ENCODE measurements at regions not wholly inside any gene's neighbourhood (a gene's known extent, or its start where the extent isn't known, plus 50 kb on each side); places are given as distances from the start of the nearest gene placed in this dataset.

GRCh38 chr14:97219431-97220017, 422.3 kb downstream of the VRK1 start:
- no peak for DNase-seq (ENCODE audit: low read depth in 1 of 2, low spot score in 1 of 2)
- TF ChIP-seq POLR2AphosphoS5 (IDR thresholded peaks at IDR 0.05; ENCODE audit: low read depth): no peak
- Histone ChIP-seq H3K27me3 (ENCODE audit: insufficient read depth, poor library complexity, severe bottlenecking) (peaks cover 30% of the 10 kb centered on the region), H3K4me3 (replicated peaks; ENCODE audit: insufficient read depth, low read length) (no peak overlapping the region), H3K27ac (replicated peaks) (no peak overlapping the region)

- H3K4me3 ChIP-seq (replicated peaks; ENCODE audit: insufficient read depth, low read length): no peak overlapping the region
- DNase-seq (ENCODE audit: low read depth in 1 of 2, low spot score in 1 of 2): no peak
- no peak overlapping the region for H3K27ac ChIP-seq (replicated peaks)
- TF ChIP-seq GABPA (IDR thresholded peaks at IDR 0.05; ENCODE audit: low read depth): no peak
- no peak for TF ChIP-seq REST (IDR thresholded peaks at IDR 0.05; ENCODE audit: insufficient replicate concordance, low read depth)
- no peak for TF ChIP-seq SPI1 (IDR thresholded peaks at IDR 0.05; ENCODE audit: borderline replicate concordance, low read depth)
- TF ChIP-seq POLR2AphosphoS5 (IDR thresholded peaks at IDR 0.05; ENCODE audit: low read depth): no peak
- no peak for TF ChIP-seq CTCF (IDR thresholded peaks at IDR 0.05; ENCODE audit: insufficient read depth, low read length)
- H3K27me3 ChIP-seq (ENCODE audit: insufficient read depth, poor library complexity, severe bottlenecking): peaks cover 25% of the 10 kb centered on the region
These were observed 424.5 kb downstream of the VRK1 start for GRCh38 chr14:97221572-97222285.

GRCh38 chr14:97224016-97224415, 426.8 kb downstream of the VRK1 start:
- Histone ChIP-seq H3K27ac (replicated peaks) (no peak overlapping the region), H3K4me3 (replicated peaks; ENCODE audit: insufficient read depth, low read length) (no peak overlapping the region), H3K27me3 (ENCODE audit: insufficient read depth, poor library complexity, severe bottlenecking) (peaks cover 12% of the 10 kb centered on the region)
- no peak for TF ChIP-seq SPI1 (IDR thresholded peaks at IDR 0.05; ENCODE audit: borderline replicate concordance, low read depth)
- no peak for TF ChIP-seq REST (IDR thresholded peaks at IDR 0.05; ENCODE audit: insufficient replicate concordance, low read depth)
- TF ChIP-seq POLR2AphosphoS5 (IDR thresholded peaks at IDR 0.05; ENCODE audit: low read depth): no peak
- no peak for TF ChIP-seq CTCF (IDR thresholded peaks at IDR 0.05; ENCODE audit: insufficient read depth, low read length)
- no peak for TF ChIP-seq GABPA (IDR thresholded peaks at IDR 0.05; ENCODE audit: low read depth)
- no peak for DNase-seq (ENCODE audit: low read depth in 1 of 2, low spot score in 1 of 2)

GRCh38 chr14:97230051-97230450, 432.9 kb downstream of the VRK1 start:
- Histone ChIP-seq H3K4me3 (replicated peaks; ENCODE audit: insufficient read depth, low read length) (no peak overlapping the region), H3K27me3 (ENCODE audit: insufficient read depth, poor library complexity, severe bottlenecking) (no peaks in the 10 kb centered on the region), H3K27ac (replicated peaks) (no peak overlapping the region)
- TF ChIP-seq POLR2AphosphoS5 (IDR thresholded peaks at IDR 0.05; ENCODE audit: low read depth) (no peak), REST (IDR thresholded peaks at IDR 0.05; ENCODE audit: insufficient replicate concordance, low read depth) (no peak), CTCF (IDR thresholded peaks at IDR 0.05; ENCODE audit: insufficient read depth, low read length) (no peak), GABPA (IDR thresholded peaks at IDR 0.05; ENCODE audit: low read depth) (no peak), SPI1 (IDR thresholded peaks at IDR 0.05; ENCODE audit: borderline replicate concordance, low read depth) (no peak)
- DNase-seq (ENCODE audit: low read depth in 1 of 2, low spot score in 1 of 2): no peak
